Fibroblast of skin of left quadriceps (primary cell): ENCODE measurements at regions not wholly inside any gene's neighbourhood (a gene's known extent, or its start where the extent isn't known, plus 50 kb on each side); places are given as distances from the start of the nearest gene placed in this dataset.
A peak's percentile ranks its signal among the peaks of the same experiment; 100 is the strongest.
"Not testable (repeated sequence)": the region's sequence is repeated elsewhere in the genome, so short reads cannot be mapped to it uniquely, and the experiment has no call there.

Source experiments
- DNase-seq, 2 experiments: peaks; one replicate each; pipeline ENCODE4 v3.0.0-alpha.2; 2013; ENCODE audit warnings: low read depth in 2 of 2

DNA sequence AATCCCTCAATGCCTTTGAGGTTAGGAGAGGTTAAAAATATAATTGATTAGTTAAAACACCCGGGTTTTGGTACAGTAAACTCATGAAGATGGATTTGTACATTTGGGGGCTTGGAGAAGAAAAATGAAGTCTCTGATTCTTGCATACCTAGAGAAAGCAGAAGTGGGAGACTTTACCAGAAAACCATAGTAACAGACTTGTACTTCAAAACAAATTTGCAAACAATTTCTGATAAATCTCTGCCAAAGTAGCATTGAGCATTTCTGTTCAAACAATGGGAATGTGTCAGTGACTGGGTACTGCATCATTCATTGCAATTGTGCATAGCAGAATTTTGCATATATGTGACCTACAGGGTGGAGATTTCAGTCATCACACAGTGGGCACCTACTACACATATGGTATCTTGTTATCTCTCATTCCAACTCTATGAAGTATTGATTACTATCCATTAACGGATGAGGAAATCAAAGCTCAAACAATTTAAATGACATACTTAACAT, 256.9 kb downstream of the PLK2 start:
- DNase-seq: no peak

DNA sequence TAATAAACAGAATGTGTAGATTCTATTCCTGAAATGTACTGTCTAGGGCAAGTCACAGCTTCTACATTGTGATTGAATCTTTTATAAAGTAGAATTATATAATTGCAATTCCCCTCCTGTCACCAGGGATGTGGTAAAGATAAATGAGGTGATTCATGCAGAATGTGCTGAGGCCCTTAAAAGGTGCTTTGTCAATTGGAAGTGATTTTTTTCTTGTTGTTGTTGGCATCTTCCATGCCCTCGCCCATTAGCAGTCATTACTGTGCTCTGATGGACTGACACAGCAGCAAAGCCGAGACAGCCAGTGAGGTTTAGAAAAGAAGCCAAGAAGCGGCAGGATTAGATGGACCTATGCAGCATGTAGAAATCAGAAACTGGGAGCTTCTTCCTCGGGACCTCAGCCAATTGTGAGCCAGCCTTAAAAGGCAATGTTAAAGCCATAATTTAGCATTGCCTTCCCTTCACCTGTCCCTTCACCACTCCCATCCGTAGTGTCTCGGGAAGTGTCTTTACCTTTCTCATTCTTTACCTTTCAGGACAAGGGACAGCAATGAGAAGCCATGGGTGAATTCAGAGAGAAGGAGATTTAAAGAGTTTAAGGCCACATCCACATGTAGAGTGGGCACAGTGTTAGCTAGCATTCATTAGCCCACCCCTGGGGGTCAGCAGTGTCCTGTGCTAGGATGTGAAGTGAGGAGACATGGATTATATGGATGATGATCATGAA, 257.8 kb downstream of the PLK2 start:
- no peak for DNase-seq

DNA sequence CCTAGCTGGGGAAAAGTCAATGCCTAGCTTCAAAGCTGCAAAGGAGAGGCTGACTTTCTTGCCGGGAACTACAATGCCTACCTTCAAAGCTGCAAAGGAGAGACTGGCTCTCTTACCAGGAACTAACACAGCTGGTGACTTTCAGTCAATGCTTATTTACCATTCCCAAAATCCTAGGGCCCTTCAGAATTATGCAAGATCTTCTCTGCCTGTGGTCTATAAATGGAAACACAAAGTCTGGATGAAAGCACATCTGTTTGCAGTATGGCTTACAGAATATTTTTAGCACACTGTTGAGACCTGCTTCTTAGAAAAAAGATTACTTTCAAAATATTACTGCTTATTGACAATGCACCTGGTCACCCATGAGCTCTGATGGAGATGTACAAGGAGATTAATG, 259.4 kb downstream of the PLK2 start:
- DNase-seq: no peak

DNA sequence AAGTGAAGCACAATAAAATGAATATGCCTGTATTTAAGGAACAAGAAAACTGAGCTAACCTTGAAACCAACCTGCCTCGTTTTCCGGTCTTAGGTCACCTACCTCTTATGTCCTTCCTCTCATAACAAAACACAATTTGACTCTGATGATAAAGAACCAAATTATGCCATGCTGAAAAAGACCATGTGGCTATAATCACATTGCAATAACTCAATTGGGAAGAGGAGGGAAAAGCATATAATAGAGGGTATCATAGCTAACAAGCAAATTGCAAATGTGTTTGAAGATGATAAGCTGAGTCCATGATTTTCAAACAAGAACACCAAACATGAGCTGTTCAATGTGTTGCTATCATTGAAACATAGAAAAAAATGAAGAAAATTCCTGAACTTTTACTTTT, 260.8 kb downstream of the PLK2 start:
- no peak for DNase-seq

DNA sequence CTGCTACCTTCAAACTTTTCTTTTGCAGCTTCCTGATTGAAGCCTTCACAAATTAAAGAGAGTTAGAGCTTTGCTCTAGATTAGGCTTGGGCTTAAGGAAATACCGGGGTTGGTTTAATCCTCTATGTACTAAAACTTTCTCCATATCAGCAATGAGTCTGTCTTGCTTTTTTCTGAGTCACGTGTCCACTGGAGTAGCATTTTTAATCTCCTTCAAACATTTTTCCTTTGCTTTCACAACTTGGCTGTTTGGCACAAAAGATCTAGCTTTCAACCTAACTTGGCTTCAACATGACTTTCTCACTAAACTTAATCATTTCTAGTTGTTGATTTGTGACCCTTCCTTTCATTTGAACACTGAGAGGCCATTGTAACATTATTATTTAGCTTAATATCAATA, 261.6 kb downstream of the PLK2 start:
- DNase-seq: no peak

DNA sequence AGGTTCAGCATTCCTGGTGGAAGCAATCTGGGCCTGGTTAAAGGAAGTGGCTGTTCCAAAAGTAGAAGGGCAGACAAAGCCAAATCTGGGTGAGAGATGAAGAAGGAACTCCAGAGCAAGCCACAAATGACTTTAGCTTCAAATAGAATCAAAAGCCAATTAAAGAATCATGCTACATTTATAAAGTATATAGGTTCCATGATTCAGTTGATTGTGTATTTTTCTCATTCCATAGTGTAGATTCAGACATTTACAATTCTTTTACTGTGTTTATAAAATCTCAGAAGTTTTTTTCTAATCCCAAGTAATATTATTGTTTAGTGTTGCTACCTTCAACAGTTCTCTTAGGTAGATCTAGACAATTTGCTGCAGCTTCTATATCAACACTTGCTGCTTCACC, 262.0 kb downstream of the PLK2 start:
- DNase-seq: no peak

DNA sequence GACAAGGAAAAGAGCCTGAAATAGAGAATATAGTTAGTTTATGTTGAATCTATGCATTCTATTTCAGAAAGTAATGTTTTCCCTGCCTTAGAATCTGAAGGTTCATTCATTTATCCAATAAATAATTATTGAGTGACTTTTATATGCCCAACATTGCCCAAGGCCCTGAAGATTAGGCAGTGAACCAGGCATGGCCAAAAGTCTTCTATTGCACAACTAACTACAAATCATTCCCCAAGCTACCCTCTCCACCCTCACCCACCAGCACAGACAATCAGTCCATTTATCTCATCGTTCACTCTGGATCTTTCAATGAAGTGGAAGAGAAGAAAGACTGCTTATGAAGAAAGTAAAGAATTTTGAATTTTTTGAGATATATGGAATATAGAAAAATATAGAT, 268.4 kb downstream of the PLK2 start:
- no peak for DNase-seq

DNA sequence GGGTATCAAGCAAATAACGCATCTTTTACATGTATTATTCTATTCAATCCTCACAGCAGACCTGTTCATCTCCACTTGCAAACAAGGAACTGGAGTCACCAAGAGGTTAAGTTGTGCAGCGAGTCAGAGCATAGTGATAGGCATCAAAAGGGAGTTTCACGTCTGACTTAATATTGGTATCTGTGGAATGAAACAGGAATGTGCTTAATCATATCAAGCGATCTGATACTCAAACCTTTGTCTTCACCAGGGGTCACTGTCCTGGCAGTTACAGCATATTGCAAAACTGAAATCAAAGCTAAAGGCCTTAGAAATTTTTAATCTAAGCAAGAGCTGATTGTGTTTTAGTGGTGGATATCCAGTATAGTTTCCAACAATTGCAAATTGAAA, 271.6 kb downstream of the PLK2 start:
- peak; percentile 49 to 54 for DNase-seq

DNA sequence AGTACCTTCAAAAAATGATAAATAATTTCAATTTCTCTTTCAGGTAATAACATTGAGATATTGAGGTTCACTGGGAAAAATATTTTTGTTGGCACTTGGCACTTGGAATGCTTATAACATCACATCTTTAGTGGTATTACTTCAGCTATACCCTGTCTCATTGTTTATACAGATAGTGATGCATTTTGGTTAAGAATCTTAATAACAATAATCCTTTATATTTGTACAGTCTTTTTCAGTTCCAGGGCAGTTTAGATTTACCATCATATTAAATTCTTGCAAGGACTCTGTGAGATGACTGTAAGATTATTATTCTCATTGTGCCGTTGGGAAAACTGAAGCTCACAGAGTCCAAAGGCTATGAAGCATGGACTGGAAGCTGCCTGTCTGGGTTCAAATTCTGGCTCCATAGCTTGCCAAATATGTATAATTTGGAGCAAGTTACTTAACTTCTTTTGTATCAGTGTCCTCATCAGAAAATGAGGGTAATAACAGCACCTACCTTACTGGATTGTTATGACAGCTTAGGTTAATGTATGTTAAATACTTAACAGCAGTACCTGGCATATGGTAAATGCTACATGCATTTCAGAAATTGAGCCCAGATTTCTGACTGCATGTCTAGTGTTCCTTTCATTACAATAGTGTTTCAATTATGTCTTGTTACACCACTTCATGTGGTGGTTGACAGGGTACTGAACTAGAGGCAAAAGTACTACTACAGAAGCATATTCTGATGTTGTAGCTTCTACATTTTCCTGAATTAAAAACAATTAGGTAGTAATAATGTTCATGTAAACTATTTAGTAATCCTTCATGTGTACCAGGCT, 272.2 kb downstream of the PLK2 start:
- no peak for DNase-seq

DNA sequence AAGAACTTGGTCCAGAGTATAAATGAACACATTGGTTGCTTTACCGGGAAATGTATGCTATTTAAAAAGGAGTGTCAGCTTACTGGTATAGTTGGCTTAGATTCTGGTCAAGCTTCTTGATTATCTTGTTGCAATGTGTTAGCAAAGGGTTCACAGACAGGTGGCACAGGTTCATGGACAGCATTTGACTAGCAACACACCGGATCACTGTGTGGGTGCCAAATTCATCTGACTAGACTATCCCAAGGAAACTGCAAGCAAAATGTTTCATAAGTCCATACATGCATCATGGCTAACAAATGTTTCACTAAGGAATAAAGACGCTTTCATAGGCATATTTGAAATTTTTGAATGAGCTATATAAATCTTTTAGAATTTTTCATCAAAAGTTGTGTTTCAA, 274.1 kb downstream of the PLK2 start:
- peak in 1 of 2 experiments; percentile 7 for DNase-seq

DNA sequence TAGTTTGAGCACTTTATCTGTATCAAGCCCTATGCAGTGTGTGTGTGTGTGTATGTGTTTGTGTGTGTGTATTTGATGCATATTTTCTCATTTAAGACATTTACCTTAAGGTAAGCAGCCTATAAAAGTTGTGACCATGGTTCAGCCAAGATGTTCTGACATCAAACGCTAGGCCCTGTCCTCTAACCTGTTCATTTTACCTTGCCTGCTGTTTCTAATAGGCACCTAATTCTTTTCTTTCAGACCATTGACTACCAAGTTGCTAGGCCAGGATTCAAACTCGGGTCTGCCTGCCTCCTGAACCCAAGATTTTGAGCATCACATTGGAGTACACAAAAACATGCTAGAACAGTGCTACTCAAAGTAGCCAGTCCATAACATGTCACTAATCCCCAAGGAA, 274.5 kb downstream of the PLK2 start:
- no peak for DNase-seq

DNA sequence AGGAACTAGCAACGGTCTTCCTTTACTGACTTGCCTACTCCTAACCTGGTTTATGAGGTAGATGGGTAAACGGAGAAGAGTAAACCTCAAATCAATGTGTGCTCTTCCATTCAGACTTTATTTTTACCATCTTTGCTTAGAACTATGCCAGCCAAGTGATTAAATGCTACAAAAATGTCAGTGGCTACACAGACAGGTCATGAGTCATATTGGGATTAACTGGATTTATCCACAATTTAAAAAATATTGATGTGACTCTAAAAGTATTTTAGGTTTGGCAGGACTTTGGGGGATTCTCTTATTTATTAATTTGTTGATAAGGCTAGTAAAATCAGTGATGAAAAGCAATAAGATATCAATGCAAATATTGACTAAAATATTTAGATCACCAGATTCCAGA, 275.0 kb downstream of the PLK2 start:
- DNase-seq: peak; percentile 13 to 15

DNA sequence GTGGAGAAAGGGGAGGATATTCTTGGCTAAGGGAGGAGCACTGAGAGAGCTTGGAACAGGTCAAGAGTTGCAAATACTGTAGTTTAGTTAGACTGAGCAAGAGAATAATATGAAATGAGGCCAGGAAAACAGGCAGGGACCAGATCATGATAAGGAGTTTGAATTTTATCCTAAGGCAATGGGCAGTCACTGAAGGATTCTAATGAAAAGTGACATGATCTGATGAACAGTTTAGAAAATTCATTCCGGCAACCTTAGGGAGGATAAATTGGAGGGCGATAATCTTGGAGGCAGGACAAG, 276.1 kb downstream of the PLK2 start:
- no peak for DNase-seq

DNA sequence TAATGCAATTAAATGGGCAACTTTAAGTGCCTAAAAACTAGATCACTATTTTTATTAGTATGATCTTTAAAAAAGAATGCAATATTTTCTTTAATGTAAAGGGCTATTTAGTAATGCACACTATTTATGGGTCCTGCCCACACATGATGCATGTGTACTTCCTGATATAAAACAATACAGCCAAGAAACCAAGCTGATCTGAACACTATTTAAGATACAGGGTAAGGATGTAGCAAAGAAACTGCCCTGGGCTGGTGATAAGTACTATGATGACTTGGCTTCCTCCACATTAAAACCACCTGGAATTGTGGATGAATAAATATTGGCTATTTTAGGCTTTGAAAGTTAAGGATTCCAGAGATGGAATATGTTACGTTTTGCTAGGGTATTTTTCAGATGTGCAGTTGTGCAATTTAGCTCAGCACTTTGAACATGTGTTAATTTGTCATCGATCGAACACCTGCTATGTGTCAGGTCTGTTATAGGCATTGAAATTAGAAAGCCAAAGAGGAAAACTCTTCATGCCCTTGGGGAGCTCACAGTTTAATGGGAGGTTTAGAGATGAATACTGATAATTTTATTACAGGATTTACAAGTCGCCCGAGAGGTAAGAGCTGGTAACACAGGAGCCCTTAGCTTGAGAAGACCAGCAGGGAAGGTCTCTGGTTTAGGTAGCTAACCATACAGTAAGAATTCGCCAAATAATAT, 276.7 kb downstream of the PLK2 start:
- no peak for DNase-seq

DNA sequence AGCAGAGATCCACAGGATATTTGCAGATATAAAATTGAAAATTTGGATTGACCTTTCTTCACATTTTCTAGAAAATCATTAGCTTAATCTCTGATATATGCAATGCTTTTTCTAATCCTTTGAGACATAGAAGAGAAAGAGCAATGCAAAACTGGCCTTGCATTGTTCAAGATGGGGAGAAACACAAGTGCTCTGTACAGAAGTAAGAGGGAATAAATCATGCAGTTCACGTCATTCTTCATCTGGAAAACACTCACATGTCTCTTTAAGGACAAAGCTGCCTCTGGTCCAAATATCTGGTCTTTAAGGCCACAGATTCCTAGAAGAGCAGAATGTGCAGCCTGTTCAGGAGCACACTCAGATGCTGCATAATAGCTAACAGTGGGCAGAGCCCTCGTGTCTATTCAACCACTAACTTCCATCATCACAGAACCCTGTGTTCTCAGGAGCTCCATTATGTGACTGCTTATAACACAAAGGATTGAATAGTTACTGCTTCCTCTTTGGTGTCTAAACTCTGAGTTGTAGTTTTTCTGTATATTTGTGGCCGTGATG, 277.5 kb downstream of the PLK2 start:
- DNase-seq: no peak

DNA sequence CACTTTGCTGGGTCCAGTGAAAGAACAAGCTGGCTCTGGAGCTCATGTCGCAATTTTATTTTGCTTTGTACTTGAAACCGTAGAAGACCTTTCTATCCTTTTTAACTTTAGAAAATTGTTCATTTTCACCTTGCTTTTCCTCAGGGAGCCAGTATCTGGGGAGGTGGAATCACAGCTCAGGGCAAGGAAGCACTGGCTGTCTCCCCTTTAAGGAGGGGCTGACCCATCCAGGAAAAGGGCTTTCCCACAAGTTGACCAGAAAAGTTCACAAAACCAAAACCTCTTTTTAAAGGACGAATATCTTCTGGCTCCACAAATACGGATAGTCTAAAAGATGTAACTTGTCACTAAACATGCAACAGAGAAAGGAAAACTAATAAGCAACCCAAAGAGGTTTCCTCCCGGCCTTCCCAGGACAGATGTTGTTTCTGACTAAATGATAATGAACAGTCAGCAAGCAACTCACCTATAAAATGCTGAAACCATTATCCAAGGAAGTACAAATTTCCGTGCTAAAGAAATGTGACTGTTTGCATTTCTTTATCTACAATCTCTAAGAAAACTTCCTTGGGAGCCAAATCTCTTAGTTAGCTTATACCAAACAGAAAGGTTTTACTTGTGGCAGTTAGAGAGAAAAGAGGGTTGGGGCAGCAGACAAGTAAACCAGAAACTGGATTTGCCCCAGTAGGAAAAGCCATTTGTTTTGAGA, 278.2 kb downstream of the PLK2 start:
- DNase-seq: no peak

DNA sequence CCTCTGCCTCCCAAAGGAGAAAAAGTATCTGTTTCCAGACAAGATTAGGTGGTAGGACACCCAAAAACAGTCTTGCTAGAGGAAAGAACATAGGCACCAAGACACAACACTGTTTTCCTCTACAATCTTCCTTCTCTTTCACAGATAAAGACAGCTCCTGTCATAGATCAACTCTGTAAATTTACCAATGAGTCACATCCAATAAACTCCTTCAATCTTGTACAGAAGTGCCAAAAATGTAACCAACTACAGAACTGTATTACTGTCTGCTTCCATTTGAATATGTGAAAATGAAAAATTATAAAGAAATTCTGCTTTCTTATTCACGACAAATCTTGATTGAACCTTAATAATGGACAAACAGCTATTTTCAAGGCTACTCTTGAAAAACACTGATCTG, 286.9 kb downstream of the PLK2 start:
- DNase-seq: no peak

DNA sequence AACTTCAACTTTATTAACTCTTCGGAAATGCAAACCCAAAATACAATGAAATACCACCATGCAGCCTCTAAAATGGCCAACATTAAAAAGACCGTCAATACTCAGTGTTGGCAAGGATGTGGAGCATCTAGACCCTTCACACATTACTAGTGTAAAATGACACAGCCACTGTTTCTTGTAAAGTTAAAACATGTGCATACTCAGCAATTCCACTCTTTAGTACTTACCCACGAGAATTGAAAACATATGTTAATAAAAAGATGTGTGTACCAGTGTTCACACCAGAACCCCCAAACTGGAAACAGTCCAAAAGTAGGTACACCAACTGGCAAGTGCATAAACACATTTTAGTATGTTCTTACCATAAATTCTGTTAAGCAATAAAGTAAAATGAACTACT, 294.7 kb downstream of the PLK2 start:
- DNase-seq: no peak

DNA sequence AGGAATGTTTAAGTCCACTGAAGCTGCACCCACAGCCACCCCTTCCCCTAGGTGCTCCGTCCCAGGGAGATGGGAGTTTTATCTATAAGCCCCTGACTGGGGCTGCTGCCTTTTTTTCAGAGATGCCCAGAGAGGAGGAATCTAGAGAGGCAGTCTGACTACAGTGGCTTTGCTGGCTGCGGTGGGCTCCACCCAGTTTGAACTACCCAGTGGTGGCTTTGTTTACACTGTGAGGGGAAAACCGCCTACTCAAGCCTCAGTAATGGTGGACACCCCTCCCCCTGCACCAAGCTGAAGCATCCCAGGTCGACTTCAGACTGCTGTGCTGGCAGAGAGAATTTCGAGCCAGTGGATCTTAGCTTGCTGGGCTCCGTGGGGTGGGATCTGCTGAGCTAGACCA, 298.0 kb downstream of the PLK2 start:
- not testable (repeated sequence) for DNase-seq

DNA sequence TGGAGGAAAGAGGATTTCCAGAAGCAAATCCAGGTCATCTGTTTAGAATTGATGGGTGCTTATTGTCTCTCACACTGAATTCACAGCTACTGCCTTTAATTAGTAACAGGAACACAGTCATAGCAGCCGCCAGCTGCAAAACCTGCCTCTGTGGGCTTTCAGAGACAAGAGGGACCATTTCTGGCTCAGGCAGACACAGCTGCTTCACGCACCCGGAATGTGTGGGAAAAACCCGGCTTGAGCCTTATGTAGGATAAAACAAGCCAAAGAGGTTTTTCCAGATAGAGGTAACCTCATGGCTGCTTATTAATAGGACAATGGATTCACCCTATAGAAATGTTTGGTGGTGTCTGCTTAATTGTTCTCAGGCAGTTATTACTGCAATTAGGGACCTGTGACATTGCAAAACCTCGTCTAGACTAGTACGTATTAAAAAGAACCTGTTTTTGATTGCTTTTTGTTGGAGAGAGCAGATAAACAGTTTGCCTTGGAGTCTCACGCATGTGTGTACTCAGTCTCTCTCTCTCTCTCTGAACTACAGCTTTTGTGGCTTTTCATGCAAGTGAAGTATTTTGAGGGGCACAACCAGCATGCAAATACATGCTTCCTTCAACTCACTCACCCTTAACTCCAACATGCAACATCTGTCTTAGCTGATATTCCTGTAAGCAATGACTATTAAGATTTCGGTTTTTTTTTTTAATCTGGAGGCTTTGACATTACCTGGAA, 302.7 kb downstream of the PLK2 start:
- DNase-seq: peak; percentile 56 to 62

DNA sequence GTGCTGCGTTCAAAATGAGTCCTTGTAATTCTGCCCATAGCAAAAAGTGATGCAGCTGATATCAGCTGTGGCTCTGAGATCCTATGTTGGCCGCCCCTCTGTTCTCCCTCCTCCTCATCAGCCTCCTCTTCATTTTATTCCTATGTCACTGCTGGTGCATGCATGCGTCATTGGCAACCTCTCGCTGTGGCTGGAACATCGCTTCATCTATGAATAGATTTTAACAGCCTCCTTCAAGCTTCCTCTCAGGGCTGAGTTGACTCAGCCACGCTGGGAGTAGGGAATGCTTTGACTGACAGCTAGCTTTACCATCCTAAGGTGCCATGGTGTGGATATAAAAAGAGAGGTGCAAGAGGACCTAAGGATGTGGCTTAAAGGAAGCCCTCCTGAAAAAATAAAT, 303.5 kb downstream of the PLK2 start:
- DNase-seq: peak in 1 of 2 experiments; percentile 26
